ENCODE measurements at regions not wholly inside any gene's neighbourhood (a gene's known extent, or its start where the extent isn't known, plus 50 kb on each side); places are given as distances from the start of the nearest gene placed in this dataset.

DNA sequence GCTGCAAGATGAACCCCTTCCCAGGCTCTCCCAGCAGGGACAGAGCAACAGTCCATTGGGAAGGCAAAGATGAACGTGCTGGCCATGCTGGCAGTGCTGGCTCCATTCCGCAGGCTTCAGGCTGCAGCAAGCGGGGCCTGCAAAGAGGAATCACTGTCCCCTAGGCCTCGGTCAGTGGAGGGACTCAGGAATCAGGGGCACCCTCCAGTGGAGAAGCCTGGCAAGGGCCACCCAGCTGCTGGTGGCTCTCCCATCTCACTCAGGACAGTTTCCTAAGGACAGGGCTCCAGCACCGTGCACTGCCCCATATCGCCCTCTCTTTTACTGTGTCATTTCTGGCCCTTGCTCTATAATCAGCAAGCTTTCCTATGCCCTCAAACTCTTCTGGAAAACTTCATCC is 498.6 kb downstream of the EFNB2 start:
- TF ChIP-seq POLR2AphosphoS5 (IDR thresholded peaks at IDR 0.05; ENCODE audit: low read depth, low read length), result no peak
- no peak for TF ChIP-seq POLR2A (IDR thresholded peaks at IDR 0.05; ENCODE audit: low read depth, low read length)

All from GM12892 (cell line).